DMS 273 (cell line): ENCODE measurements at regions not wholly inside any gene's neighbourhood (a gene's known extent, or its start where the extent isn't known, plus 50 kb on each side); places are given as distances from the start of the nearest gene placed in this dataset.
"Not testable (repeated sequence)": the region's sequence is repeated elsewhere in the genome, so short reads cannot be mapped to it uniquely, and the experiment has no call there.

ENCODE experiments used
- DNase-seq: peaks from one replicate; lab custom pipeline; 2025; ENCODE audit not compliant: unreplicated experiment; lab: John Stamatoyannopoulos, UW

DNA sequence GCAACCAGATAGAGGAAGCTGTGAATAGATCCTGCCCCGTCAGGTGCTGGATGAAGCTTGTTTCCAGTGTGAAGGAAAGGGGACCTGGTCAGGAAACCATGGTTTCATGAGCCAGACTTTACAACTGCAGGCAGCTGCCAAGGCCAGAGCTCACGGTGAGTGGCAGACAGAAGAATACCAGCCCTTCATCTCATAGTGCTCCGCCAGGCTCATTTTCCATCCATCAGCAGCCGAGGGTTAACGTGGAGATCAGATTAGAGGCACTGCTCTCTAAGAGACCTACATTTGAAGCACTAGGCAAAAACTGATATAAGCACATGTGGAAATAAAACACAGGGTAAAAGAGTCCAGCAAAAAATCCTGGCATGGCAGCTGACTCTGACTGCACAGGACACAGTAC is 172.4 kb downstream of the CD24 start:
- DNase-seq: no peak

DNA sequence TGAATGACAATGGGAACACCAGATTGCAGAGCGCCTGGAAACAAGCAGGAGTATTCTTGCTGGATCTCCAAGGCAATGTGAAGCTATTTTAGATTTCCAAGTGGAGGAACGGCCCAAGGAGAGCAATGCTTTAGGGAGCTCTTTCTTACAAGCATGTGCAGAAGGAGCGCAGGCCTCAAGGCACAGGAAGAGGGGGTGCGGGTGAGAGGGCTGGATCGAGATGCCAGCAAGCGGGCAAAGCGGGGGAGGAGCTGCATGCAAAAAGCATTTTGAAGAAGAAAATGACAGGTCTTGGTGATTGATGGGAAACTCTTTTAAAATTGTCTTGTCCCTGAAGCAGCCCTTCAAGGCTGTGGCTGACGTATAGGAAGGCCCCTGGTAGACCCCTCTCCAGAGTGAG is 171.9 kb downstream of the QRSL1 start:
- no peak for DNase-seq

DNA sequence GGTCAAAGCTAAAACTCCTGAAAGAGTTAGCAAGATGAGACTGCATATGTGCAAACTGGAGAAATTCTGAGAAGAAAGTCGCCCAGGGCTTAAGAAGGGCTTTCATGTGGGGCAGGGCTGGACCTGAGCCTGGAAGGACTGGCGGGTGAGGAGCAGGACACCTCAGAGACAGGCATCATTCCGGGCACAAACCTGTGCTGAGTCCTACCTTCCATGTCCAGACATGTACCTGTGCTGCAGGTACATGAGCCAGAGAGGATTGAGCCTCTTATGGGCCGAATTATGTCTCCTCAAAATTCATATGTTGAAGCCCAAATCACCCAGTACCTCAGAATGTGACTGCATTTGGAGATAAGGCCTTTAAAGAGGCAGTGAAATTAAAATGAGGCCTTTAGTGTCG is 171.0 kb downstream of the QRSL1 start:
- no peak for DNase-seq

DNA sequence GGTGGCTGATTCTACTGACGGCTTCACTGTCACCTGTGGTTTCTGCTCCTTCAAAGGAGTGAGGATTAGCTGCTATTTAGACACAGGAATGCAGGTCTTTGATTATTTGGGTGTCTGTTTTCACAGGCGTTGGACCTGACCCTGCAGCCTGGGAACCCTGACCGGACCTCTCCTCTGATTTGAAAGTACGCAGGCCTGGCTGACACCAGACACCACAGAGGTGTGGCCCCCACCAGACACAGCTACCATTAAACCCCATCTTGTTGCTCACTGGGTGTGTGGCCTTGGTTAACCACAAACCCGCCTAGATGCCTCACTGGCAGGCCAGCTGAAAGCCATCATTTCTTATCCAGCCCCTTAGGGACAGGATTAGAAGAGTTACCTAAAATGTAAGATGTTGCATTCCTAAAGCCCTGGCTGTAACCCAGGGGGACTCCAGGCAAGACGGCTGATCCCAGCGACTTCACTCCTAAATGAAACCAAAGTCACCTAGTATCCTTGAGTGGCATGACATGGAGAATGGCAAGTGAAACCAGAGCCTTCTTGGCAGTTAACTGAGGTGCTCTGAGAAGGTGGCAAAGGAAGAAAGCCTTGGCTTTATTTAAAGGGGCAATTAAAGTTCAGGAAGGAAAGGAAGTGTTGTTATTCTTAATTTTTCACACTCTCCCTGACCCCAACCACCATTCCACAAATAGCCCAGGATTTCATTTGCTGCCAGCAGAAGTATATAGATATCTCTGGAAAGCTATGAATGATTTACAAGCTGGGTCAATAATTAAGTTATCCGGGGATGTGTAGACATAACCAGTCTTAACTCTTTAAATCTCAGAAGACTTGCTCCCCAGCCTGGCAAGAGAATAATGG is 169.9 kb downstream of the QRSL1 start:
- no peak for DNase-seq

DNA sequence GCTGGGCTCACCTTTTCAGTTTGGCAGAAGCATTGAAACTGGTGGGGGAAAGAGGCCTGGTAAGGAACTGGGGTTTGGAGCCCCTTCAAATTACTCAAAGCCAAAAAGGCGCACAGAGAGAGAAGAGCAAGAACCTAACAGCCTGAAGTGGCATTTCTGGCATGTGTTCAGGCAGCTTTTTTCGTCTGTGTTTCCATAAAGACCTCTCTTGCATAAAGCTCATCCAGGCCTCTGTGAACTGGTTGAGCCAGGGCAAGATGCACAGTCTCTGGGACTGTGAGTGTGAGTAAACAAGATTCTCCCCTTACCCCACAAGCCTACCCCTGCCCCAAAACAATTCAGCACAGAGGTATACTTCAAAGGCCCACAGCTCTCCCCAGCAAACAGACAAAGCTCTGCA is 167.8 kb downstream of the QRSL1 start:
- no peak for DNase-seq

DNA sequence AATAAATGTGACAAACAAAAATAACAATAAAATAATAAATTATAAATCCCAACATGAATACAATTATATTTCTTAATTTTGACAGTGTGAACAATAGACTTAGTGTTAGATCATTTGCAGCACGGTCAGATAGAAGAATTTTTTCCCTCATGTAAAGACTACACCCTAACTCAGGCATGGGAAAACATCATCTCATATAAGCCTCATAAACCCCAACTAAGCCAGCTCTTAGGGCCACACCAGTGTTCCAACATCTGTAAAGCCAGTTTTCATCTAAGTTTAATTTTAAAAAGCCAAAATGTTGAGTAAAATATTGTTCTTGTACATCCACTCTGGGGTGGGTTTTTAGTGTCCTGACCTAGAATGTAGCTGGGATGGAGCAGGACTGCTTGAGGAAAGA is 167.4 kb downstream of the QRSL1 start:
- DNase-seq: no peak

DNA sequence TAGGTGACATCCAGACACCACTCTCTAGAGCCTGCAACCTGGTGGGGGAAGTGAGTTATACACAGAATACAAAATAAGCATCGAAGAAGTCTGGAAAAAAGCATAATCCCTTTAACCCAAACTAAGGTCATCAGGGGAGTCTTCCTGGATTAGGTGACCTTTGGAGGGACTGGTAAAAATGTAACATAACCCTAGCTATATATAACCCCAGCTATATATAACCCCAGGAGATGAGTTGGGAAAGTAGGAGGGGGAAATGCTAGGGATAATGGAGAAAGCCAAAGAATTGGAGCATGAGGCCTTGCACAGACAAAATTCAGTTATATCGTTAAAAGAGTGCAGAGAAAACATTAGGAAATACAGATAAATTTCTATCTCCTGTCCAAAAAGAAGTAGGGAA is 164.8 kb downstream of the QRSL1 start:
- no peak for DNase-seq

DNA sequence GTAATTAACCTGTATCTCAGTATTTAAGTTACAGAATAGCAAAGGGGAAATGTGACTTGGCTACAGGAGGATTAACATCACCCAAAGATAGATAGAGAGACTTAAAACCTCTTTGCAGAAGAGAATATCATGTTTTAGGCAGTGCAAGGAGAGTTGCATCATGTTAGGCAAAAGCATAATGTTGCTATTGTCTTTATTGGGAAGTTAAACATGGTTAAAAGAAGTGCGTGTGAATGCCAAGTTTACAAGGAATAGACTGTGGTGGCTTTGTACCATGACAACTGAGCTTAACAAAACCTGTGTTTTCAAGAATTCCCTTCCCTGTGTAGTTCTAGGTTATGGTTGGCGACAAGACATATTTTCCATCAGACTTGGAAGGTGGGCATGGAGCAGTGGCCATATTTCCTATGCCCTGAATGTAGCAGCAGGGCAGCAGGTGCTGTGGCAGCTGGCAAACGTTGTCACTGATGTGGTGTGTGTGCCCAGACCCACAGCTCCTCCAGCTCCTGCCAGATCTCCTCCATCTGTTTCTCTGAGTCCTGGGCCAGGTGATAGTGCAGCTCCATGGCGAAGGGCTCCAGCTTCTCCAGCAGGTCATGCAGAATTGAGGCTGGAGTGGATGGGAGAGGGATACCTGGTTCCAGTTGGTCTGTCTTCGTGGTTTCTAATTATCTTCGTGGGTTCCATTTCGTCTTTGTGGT is 163.3 kb downstream of the QRSL1 start:
- peak; percentile 78 for DNase-seq

DNA sequence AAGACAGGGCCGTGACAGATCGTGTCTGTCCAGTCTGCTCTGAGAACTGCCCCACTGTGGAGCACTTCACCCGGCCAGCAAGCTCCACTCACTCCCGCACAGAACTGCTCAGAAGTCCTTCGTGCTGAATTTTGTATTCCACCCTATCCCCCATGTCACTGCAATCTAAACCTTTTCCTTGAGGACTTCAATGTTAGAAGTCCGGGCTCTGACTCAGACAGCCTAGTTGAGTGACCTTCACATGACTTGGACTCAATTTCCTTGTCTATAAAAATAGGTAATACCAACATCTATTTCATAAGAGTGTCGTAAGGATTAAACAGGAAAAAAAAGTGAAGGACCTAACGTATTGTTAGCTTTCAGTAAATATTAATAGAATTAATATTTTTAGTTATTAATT is 161.6 kb downstream of the QRSL1 start:
- DNase-seq: no peak

DNA sequence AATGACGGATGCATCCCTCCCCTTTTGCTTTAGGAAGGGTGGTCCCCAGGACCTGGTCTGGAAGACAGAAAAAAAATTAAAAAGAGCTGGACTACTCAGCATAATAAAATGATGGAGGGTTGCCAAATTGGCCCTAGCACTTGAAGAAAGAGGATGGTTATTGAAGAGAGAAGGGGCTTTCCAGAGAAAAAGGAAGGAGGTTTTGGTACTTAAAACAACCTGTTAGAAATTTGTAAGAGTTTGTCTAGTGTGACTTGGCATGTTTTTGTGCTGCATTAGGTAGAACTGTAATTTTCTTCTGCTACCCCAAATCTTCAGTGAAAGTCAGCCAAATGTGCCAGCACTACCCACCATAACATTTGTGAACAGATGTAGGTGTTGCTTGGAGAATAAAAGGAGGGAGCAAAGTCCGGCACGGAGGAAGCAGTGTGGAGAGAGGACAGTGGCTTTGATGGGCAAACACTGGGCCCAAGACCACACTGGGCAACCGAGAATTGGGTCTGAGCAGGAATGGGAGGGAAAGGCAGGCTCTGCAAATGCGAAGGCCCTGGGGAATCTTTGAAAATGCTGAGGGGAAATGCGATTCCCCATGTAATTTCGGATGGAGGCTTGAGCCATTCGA is 160.9 kb downstream of the QRSL1 start:
- DNase-seq: no peak

DNA sequence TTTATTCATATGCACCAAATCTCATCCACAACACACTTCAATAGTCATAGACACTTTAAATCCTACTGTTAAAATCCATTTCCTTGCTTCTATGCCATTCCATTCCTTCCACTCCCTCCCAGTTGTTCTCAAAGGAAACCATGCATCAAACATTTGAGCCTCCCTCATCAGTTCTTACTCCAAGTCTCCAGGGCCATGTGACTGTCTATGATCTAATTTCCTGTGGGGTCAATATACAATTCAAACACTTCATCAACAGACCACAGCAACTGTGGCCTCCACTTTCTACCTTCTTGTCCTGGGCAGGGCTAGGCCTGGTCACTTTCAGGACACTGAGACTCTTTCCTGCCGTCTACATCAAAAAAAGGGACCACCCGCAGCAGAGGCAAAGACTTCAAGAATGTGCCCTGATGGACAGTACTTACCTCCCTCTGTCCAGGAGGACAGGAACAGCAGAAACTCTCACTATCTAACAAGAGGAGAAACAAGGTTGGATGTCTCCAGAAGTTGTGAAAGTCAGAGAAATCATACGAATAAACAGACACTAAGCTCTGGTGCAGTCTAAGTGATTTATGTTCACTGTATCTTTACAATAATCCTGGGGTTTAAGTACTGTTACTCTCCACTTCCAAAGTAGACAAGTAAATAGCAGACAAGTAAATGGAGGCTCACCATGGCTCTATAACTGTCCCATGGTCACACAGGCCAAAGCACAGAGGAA is 160.2 kb downstream of the QRSL1 start:
- DNase-seq: no peak

DNA sequence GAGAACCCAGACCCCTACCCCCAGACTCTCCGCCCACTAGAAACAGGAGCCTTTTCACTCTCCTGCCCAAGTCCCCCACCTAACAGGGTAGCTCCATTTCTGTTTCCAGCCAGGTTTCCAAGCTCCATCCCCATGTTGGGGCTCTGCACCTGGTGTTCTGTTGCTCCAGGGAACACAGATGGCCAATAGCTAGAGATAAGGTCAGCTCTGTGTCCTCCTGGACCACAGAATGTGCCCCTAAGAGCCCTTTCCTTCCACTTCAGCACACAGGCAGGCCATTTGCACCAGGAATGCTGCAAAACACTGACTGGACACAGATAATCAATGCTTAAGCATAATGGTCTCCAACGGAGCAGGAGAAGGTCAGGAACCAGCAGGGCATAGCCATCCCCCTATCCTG is 159.4 kb downstream of the QRSL1 start:
- no peak for DNase-seq

DNA sequence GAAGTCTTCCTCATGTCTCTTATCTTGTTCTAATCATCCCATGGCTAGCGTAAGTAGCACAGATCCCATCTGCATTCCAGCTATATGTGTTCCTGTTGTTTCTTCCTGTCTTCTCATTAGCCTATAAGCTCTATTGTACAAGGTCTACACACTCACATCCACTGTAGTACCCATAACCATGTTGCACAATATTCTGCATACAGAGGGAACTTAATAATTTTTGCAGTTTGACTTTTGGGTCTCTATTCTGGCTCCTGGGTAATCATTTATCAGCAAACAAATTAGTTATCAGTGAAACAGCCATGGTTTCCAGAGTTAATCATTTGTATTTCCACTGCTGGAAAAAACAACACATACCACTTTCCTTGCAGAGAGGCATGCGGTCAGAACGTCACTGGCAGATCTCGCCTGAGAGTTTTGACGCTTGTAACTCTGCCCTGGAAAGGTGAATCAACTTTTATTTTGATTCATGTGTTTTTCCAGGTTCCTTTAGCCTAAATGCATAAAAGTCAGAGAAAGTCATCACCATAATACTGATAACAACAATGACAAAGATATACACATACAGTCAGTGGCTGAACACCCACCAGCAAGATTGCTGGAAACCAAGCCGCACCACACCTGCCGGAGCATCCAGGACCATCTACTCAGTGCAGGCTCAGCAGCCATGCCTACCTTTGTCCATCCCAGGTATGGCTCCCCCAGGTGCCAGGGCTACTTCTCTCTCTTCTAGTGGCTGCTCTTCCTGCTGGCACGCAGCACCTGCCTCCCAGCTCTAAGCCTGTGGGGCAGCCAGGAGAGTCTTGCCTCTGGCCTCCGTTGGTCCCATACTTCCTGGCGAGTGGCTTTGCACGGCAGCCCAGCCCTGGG is 158.2 kb downstream of the QRSL1 start:
- DNase-seq: no peak

DNA sequence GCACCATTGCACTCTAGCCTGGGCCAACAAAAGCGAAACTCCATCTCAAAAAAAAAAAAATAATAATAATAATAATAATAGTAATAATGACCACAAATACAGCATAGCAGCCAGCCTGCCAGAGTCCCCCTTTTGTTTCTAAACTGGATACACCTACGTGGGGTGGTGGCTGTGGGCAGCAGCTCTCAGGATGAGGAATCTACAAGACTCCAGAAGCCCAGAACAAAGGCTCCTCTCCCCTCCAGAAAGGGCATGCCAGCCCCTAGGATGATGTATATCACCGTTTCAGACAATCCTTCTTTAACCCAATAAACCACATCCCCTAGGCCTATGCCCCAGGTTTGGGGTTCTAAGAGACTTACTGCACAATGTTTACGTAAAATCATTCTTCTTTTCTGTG is 155.9 kb downstream of the QRSL1 start:
- no peak for DNase-seq

DNA sequence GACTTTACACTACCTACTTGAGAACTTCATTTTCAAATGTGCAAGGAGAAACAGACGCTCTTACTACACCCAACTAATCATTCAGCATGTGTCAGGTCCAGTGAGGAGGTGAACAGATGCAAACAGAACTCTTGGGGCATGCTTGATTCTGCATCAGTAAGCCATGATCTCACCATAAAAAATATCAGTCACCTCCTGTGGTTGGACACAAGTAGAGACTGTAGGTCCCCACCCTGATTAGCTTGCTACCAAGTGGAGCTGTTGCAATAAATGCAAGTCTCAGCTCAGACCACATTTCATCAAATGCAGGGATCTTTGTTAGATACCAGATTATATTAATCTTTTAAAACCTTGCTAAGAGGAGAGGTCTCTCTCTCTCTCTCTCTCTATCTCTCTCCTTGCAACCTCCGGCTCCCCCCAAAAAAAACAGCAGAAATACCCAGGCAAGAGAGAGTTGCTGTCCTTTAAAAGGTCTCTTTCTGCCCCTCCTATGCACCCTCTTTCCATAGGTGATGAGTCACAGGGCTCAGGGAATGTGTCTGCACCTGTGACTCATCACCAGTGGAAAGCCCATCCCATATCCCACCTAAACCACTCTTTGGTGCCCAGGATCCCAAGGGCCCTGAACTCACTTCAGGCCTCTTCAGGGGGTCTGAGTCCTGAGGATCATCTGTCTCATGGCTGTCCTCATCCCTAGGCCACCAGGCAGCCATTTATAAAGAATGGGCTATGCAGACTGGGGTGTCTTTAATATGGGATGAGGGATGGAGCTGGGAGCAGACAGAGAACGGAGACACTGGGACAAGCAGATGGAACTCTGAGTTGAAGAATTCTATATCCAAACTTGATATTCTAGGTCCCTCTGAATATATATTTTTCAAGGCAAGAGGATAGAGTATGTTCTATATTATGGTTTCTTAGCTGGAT is 154.5 kb downstream of the QRSL1 start:
- DNase-seq: no peak

DNA sequence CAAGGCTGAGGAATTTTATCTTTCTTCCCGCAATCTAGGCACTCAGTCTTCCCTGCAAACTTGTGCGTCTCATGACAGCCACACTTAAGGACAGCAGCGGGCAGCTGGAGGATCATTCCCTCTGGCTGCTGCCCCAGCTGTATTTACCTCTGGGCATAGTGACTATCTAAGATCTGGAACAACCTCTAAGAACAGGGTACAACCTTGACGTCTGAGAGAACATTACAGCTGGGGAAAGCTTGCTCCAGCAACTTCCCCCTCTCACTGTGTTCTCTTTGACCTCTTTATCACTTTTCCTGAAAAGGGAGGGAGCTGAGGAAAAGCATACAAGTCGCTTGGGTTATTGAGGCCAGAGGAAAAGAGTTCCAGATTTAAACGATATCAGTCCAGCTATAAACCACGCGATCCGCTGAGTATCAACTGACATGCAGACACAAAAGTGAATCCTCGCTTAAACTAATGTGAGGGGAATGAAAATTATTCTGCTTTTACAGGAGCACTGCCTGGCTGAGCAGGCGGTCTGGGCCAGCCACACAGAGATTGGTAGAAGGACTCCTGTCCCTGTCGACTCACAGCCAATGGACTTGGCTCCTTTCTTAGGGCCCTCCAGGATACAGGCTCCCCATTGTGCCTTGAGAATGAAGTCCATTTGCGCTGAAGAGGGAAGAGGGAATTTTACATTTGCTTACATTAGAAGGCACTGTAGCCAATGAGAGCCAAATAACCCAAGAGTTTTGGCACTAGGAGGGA is 153.3 kb downstream of the QRSL1 start:
- no peak for DNase-seq

DNA sequence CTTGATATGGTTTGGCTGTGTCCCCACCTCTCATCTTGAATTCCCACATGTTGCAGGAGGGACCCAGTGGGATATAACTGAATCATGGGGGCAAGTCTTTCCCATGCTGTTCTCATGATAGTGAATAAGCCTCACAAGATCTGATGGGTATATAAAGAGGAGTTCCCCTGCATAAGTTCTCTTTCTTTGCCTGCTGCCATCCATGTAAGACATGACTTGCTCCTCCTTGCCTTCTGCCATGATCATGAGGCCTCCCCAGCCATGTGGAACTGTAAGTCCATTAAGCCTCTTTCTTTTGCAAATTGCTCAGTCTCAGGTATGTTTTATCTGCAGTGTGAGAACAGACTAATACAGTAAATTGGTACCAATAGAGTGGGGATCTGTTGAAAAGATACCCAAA is 150.2 kb downstream of the QRSL1 start:
- DNase-seq: not testable (repeated sequence)

DNA sequence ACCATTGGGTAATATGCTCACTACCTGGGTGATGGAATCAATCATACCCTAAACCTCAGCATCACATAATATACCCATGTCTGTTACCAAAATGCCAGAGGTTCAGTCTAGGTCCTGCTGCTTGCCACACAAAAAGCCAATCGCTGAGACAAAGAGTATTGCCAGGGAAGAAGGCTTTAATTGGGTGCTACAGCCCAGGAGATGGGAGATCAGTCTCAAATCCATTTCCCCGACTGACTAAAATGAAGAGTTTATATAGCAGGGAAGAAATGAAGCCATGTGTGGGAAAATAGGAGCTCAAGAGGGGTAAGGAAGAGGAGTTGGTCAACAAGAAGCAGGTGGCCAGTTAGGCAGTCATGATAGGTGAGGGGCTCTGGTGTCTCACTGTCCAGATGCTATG is 149.6 kb downstream of the QRSL1 start:
- DNase-seq: no peak
